MM.1S (cell line): ENCODE measurements at regions not wholly inside any gene's neighbourhood (a gene's known extent, or its start where the extent isn't known, plus 50 kb on each side); places are given as distances from the start of the nearest gene placed in this dataset.

Experiments
- EZH2phosphoT487 ChIP-seq: fragments of 300-600 bp; sonication (generic); IDR thresholded peaks from 2 replicates; pipeline ENCODE4 v1.6.1; 2018; ENCODE audit warnings: antibody characterized with exemption, low read length
- TF ChIP-seq, protein P1 (sequence below): fragments of 300-600 bp; sonication (generic); IDR thresholded peaks from 2 replicates; pipeline ENCODE4 v1.5.1; 2016; ENCODE audit warnings: antibody characterized with exemption, low read length, mixed read lengths

DNA sequence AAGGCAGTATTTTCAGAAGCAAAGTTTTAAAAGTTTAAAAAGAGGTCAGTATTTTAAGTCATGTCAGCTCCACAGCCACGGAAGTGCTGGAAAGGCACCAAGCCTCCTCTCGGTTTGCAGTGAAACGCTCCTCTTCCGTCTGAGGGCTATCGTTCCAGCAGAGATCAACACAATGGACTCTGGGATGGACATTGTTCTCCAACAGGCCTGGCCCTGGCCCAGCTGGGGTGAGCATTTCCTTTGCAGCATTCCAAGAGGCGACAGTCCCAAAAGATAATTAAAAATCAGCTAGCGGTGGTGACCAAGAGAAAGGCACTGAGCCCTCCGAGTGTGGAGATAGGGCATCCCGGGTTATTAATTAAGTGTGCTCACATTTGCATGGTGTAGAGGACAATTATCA, 95.9 kb upstream of the LCLAT1 start:
- TF ChIP-seq, protein P1, sequence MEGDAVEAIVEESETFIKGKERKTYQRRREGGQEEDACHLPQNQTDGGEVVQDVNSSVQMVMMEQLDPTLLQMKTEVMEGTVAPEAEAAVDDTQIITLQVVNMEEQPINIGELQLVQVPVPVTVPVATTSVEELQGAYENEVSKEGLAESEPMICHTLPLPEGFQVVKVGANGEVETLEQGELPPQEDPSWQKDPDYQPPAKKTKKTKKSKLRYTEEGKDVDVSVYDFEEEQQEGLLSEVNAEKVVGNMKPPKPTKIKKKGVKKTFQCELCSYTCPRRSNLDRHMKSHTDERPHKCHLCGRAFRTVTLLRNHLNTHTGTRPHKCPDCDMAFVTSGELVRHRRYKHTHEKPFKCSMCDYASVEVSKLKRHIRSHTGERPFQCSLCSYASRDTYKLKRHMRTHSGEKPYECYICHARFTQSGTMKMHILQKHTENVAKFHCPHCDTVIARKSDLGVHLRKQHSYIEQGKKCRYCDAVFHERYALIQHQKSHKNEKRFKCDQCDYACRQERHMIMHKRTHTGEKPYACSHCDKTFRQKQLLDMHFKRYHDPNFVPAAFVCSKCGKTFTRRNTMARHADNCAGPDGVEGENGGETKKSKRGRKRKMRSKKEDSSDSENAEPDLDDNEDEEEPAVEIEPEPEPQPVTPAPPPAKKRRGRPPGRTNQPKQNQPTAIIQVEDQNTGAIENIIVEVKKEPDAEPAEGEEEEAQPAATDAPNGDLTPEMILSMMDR: no peak
- no peak for TF ChIP-seq EZH2phosphoT487
